ENCODE measurements at regions not wholly inside any gene's neighbourhood (a gene's known extent, or its start where the extent isn't known, plus 50 kb on each side); places are given as distances from the start of the nearest gene placed in this dataset.

DNA sequence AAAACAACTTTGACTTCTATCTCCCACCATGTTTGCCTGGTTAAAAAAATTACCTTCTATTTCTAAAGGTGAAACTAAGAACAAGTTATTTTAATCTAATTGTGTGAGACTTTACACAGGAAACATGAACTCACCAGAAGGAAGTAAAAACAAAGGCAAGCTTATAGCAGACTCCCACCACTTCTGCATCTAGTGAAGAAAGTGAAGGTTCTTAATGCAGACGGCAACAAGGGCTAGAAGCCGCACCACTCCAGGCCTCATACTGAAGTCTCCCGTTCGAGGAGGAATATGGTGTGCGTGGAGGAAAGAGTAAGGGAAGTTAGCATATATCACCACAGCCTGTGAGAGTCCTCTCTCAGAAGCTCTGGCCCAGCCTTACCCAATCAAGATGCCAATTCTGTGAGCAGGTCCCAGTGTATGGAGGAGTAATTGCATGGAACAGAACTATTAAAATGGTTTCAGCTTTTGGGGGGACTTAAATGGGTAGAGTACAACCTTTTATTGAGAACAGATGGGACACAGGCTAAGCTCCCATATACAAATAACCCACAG is 958.7 kb downstream of the BCL11A start:
- TF ChIP-seq SUZ12 (IDR thresholded peaks at IDR 0.05) = no peak
- no peak for TF ChIP-seq NFRKB (IDR thresholded peaks at IDR 0.05)
- no peak for TF ChIP-seq ELF4 (IDR thresholded peaks at IDR 0.05)
- no peak for TF ChIP-seq PKNOX1 (IDR thresholded peaks at IDR 0.05)
- TF ChIP-seq FOXA1 (IDR thresholded peaks at IDR 0.05) = no peak
- TF ChIP-seq FOXK2 (IDR thresholded peaks at IDR 0.05) = no peak
- no peak for TF ChIP-seq SP1 (IDR thresholded peaks at IDR 0.05)
- TF ChIP-seq L3MBTL2 (conservative IDR thresholded peaks at IDR 0.05) = no peak
- no peak for TF ChIP-seq CTBP1 (IDR thresholded peaks at IDR 0.05; ENCODE audit: borderline replicate concordance)
- no peak for TF ChIP-seq FOXM1 (IDR thresholded peaks at IDR 0.05; ENCODE audit: borderline replicate concordance)
- TF ChIP-seq LEF1 (IDR thresholded peaks at IDR 0.05; ENCODE audit: borderline replicate concordance) = no peak
- no peak for TF ChIP-seq ARNT (IDR thresholded peaks at IDR 0.05)
- no peak for TF ChIP-seq ZNF384 (IDR thresholded peaks at IDR 0.05)

Measured in HEK293T (cell line).